GM13977 (cell line): ENCODE measurements at regions not wholly inside any gene's neighbourhood (a gene's known extent, or its start where the extent isn't known, plus 50 kb on each side); places are given as distances from the start of the nearest gene placed in this dataset.
A peak's percentile ranks its signal among the peaks of the same experiment; 100 is the strongest.

ENCODE experiments used
- DNase-seq: peaks from one replicate; pipeline ENCODE4 v3.0.0; 2012; ENCODE audit warnings: low spot score
- in situ Hi-C: fragments of 300-500 bp; cut with MboI; formaldehyde crosslinking; loops from one replicate; pipeline ENCODE4 v1.12.0; 2022; ENCODE audit warnings: low sequenced_read_pairs, low pct_unique_long_range_greater_than_20kb, mixed read lengths, inconsistent platforms; ENCODE audit not compliant: unreplicated experiment
- TF ChIP-seq, protein P1 (sequence below): IDR thresholded peaks from 2 replicates; pipeline ENCODE4 v1.5.1; 2012; ENCODE audit warnings: mild to moderate bottlenecking, control low read depth; ENCODE audit not compliant: insufficient read depth; ENCODE audit errors: extremely low read depth, missing control alignments

DNA sequence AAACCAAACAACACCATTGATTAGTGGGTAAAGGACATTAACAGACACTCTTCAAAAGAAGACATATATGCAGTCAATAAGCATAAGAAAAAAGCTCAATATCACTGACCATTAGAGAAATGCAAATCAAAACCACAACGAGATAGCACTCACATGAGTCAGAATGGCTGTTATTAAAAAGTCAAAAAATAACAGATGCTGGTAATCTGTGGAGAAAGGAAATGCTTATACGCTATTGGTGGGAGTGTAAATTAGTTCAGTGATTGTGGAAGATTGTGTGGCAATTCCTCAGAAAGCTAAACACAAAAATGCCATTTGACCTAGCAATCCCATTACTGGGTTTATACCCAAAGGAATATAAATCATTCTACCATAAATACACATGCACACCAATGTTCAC is 182.6 kb downstream of the TRPC6 start:
- TF ChIP-seq, protein P1, sequence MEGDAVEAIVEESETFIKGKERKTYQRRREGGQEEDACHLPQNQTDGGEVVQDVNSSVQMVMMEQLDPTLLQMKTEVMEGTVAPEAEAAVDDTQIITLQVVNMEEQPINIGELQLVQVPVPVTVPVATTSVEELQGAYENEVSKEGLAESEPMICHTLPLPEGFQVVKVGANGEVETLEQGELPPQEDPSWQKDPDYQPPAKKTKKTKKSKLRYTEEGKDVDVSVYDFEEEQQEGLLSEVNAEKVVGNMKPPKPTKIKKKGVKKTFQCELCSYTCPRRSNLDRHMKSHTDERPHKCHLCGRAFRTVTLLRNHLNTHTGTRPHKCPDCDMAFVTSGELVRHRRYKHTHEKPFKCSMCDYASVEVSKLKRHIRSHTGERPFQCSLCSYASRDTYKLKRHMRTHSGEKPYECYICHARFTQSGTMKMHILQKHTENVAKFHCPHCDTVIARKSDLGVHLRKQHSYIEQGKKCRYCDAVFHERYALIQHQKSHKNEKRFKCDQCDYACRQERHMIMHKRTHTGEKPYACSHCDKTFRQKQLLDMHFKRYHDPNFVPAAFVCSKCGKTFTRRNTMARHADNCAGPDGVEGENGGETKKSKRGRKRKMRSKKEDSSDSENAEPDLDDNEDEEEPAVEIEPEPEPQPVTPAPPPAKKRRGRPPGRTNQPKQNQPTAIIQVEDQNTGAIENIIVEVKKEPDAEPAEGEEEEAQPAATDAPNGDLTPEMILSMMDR, result no peak
- in situ Hi-C loops, result no loop called here
- no peak for DNase-seq

DNA sequence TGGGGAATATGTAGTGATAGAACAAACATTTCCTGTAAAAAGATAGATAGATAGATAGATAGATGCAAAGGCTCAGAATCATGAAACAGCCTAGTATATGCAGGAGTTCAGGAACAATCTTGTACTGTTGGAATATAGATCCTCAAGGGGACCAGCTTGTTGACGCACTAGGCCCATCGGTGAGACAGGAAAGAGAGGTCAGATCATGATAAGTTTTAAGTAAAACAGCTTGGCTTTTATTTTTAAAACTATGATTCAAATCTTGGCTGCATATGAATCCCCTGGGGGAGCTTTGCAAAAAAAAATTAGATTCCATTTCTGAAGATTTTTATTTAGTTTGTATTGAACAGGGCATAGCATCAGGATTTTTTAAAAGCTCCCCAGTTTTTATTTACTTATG is 185.8 kb downstream of the TRPC6 start:
- TF ChIP-seq, protein P1, result no peak
- DNase-seq, result no peak
- in situ Hi-C loops, result no loop called here

DNA sequence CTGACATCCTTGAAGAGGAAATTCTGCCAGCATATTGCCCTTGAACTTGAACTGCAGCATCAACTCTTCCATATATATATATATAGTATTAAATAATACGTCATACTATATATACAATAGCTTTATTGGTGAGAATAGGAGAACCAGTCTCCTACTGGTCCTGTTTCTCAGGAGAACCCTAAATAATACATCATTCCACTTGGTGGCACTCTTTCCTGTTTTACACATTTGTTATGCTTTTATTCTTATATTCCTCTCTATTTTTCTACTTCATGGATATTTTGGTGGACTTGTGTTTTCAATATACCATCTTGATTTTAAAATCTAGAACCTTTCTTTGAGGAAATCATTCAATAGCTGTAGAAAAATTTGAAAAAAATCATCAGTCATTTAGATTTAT is 193.3 kb downstream of the TRPC6 start:
- DNase-seq, result no peak
- TF ChIP-seq, protein P1, result peak; percentile 6
- in situ Hi-C loops, result no loop called here

GRCh38 chr11:101369835-101370234 is 214.0 kb downstream of the TRPC6 start:
- DNase-seq, result no peak
- in situ Hi-C loops, result no loop called here
- TF ChIP-seq, protein P1, result no peak

GRCh38 chr11:101363706-101364275 is 220.0 kb downstream of the TRPC6 start:
- no peak for DNase-seq
- TF ChIP-seq, protein P1, result no peak
- in situ Hi-C loops, result no loop called here

- DNase-seq, result no peak
- in situ Hi-C loops, result no loop called here
- TF ChIP-seq, protein P1, result no peak
These were observed 221.2 kb downstream of the TRPC6 start for GRCh38 chr11:101362643-101363042.

- in situ Hi-C loops, result no loop called here
- DNase-seq, result no peak
- TF ChIP-seq, protein P1, result no peak
These were observed 226.0 kb downstream of the TRPC6 start for GRCh38 chr11:101357771-101358170.
